Endothelial cell of umbilical vein (primary cell): ENCODE measurements at regions not wholly inside any gene's neighbourhood (a gene's known extent, or its start where the extent isn't known, plus 50 kb on each side); places are given as distances from the start of the nearest gene placed in this dataset.

Experiments used
- BruUV-seq: library from RNA; stranded (reverse); fragments of 400-500 nt; replicated peaks from 2 replicates; lab custom pipeline; 2021; lab: Mats Ljungman, UMichigan
- CTCF ChIA-PET: fragments of 300-600, 350-600 bp; sonication (Branson Sonifier 250); formaldehyde crosslinking; loops from one replicate; lab custom pipeline; 2021; ENCODE audit warnings: antibody characterized with exemption, inconsistent platforms; lab: Charles Lee
- POLR2A ChIA-PET: fragments of 300-600, 350-600 bp; sonication (Branson Sonifier 250); formaldehyde crosslinking; loops from one replicate; lab custom pipeline; 2021; ENCODE audit warnings: antibody characterized with exemption, inconsistent platforms; lab: Charles Lee
- DNase-seq: peaks from one replicate; pipeline ENCODE4 v3.0.0-alpha.2; 2011; ENCODE audit warnings: low read depth, low spot score
- FAIRE-seq: peaks from 2 replicates; lab custom pipeline; 2011; peaks lifted over from hg19 to GRCh38; lab: Jason Lieb, UNC
- H2AFZ ChIP-seq: 2 replicates; pipeline ENCODE4 v1.6.0; 2012; ENCODE audit warnings: low read depth, low read length, control low read depth, inconsistent platforms
- H3K27ac ChIP-seq: 2 replicates; pipeline ENCODE4 v1.5.1; 2011; ENCODE audit warnings: low read depth, mild to moderate bottlenecking, control low read depth, low read length, moderate library complexity; ENCODE audit not compliant: insufficient read depth
- H3K27me3 ChIP-seq, 2 experiments: 2 replicates each; pipeline versions ENCODE4 v1.6.0 to v1.6.1; 2011; ENCODE audit warnings: low read length in 2 of 2, mixed read lengths in 1 of 2; ENCODE audit not compliant: control insufficient read depth in 2 of 2, insufficient read depth in 2 of 2
- H3K36me3 ChIP-seq, 2 experiments: 2 replicates in 1 of 2; 3 replicates in 1 of 2; pipeline ENCODE4 v1.5.1; 2011; ENCODE audit warnings: low read length in 2 of 2, mild to moderate bottlenecking in 1 of 2, moderate library complexity in 1 of 2; ENCODE audit not compliant: control insufficient read depth in 2 of 2, insufficient read depth in 2 of 2; ENCODE audit errors: extremely low read depth in 1 of 2
- H3K4me1 ChIP-seq: 3 replicates; pipeline ENCODE4 v1.5.1; 2011; ENCODE audit warnings: mild to moderate bottlenecking, low read length; ENCODE audit not compliant: control insufficient read depth, insufficient read depth; ENCODE audit errors: extremely low read depth
- H3K4me2 ChIP-seq: 2 replicates; pipeline ENCODE4 v1.6.1; 2011; ENCODE audit warnings: low read length, control low read depth, mixed read lengths; ENCODE audit not compliant: insufficient read depth
- H3K4me3 ChIP-seq, 3 experiments: fragments of 200-600 bp in 1 of 3; sonication (generic), shearing (Covaris generic) in 1 of 3; replicated peaks in 1 of 3; 2 replicates each; pipeline ENCODE4 v1.5.1; 2011 to 2016; ENCODE audit warnings: control low read depth in 3 of 3, low read length in 3 of 3, mild to moderate bottlenecking in 2 of 3, inconsistent platforms in 1 of 3, low read depth in 1 of 3, moderate library complexity in 1 of 3; ENCODE audit not compliant: insufficient read depth in 1 of 3
- H3K79me2 ChIP-seq: 2 replicates; pipeline ENCODE4 v1.6.0; 2012; ENCODE audit warnings: low read length, inconsistent platforms; ENCODE audit not compliant: control insufficient read depth, insufficient read depth
- H3K9ac ChIP-seq: replicated peaks from 2 replicates; pipeline ENCODE3; 2011; ENCODE audit warnings: low read length, control low read depth; ENCODE audit not compliant: insufficient read depth; ENCODE audit errors: extremely low read depth
- H3K9me1 ChIP-seq: replicated peaks from 3 replicates; pipeline ENCODE4 v1.6.0; 2011; ENCODE audit warnings: mild to moderate bottlenecking, low read length; ENCODE audit not compliant: control insufficient read depth, insufficient read depth; ENCODE audit errors: extremely low read depth
- H3K9me3 ChIP-seq: replicated peaks from 2 replicates; pipeline ENCODE4 v1.5.1; 2012; ENCODE audit warnings: low read length, inconsistent platforms; ENCODE audit not compliant: control insufficient read depth, insufficient read depth
- H4K20me1 ChIP-seq: replicated peaks from 2 replicates; pipeline ENCODE3; 2011; ENCODE audit warnings: mild to moderate bottlenecking, low read length; ENCODE audit not compliant: control insufficient read depth, insufficient read depth; ENCODE audit errors: extremely low read depth
- CTCF ChIP-seq, 2 donors: IDR thresholded peaks; 1 replicate in 1 of 2; 2 replicates in 1 of 2; pipeline ENCODE4 v1.5.1; 2011; ENCODE audit warnings: low read length in 2 of 2, mild to moderate bottlenecking in 2 of 2, moderate library complexity in 2 of 2, control low read depth in 1 of 2, inconsistent platforms in 1 of 2, low read depth in 1 of 2; ENCODE audit not compliant: insufficient read depth in 1 of 2; ENCODE audit errors: extremely low read depth in 1 of 2
- EZH2 ChIP-seq: IDR thresholded peaks from 2 replicates; pipeline ENCODE4 v1.6.1; 2012; ENCODE audit warnings: borderline replicate concordance, low read depth, mild to moderate bottlenecking, moderate library complexity, low read length, inconsistent platforms; ENCODE audit not compliant: severe bottlenecking
- FOS ChIP-seq: IDR thresholded peaks from 2 replicates; pipeline ENCODE4 v1.6.1; 2011; ENCODE audit warnings: mild to moderate bottlenecking, low read length, moderate library complexity, borderline replicate concordance; ENCODE audit not compliant: insufficient read depth
- GATA2 ChIP-seq: IDR thresholded peaks from 2 replicates; pipeline ENCODE4 v1.7.0; 2011; ENCODE audit warnings: low read depth, mild to moderate bottlenecking, moderate library complexity, mixed read lengths, low read length; ENCODE audit not compliant: insufficient read length, insufficient read depth
- JUN ChIP-seq: IDR thresholded peaks from 2 replicates; pipeline ENCODE4 v1.6.1; 2011; ENCODE audit warnings: borderline replicate concordance, low read depth; ENCODE audit not compliant: insufficient read length, insufficient read depth
- MAX ChIP-seq: IDR thresholded peaks from 2 replicates; pipeline ENCODE4 v1.6.1; 2011; ENCODE audit not compliant: insufficient read depth, insufficient read length
- MYC ChIP-seq: IDR thresholded peaks from one replicate; pipeline ENCODE4 v1.6.1; 2011; ENCODE audit warnings: mild to moderate bottlenecking, low read depth, low read length
- POLR2A ChIP-seq: IDR thresholded peaks from 2 replicates; pipeline ENCODE4 v1.6.1; 2012; ENCODE audit warnings: low read depth, mild to moderate bottlenecking, control low read depth, low read length
- POLR2AphosphoS5 ChIP-seq: IDR thresholded peaks from 2 replicates; pipeline ENCODE4 v1.6.1; 2012; ENCODE audit warnings: low read depth, mild to moderate bottlenecking, control low read depth, low read length, moderate library complexity; ENCODE audit not compliant: insufficient read depth
- dilution Hi-C: fragments of 300-500 bp; cut with MboI; formaldehyde crosslinking; loops from one replicate; pipeline ENCODE4 v1.15.0; 2019; ENCODE audit warnings: low sequenced_read_pairs; ENCODE audit not compliant: extremely low pct_ligation_motif_present
- intact Hi-C: fragments of 100-400 bp; cut with micrococcal nuclease; formaldehyde crosslinking; loops from one replicate; pipeline ENCODE4 v1.10.0; 2022

GRCh38 chr13:103194871-103195270, 128.7 kb upstream of the SLC10A2 start:
- Histone ChIP-seq H3K9me1 (no peaks in the 10 kb centered on the region), H3K79me2 (no peaks in the 10 kb centered on the region), H3K9ac (no peak overlapping the region), H2AFZ (no peak overlapping the region), H3K36me3 (no peaks in the 10 kb centered on the region), H4K20me1 (no peaks in the 10 kb centered on the region), H3K9me3 (peaks cover 3% of the 10 kb centered on the region), H3K4me1 (no peaks in the 10 kb centered on the region), H3K27me3 (no peaks in the 10 kb centered on the region), H3K4me2 (no peak overlapping the region), H3K27ac (no peak overlapping the region), H3K4me3 (no peak overlapping the region)
- intact Hi-C loops, result no loop called here
- ChIA-PET CTCF (no interaction called here), POLR2A (no interaction called here)
- dilution Hi-C loops, result no loop called here
- no peak for FAIRE-seq
- TF ChIP-seq EZH2 (no peak), GATA2 (no peak), POLR2A (no peak), POLR2AphosphoS5 (no peak), JUN (no peak), FOS (no peak), MYC (no peak), MAX (no peak), CTCF (IDR thresholded peaks at IDR 0.05; ENCODE audit: extremely low read depth in 1 of 2, insufficient read depth in 1 of 2, low read depth in 1 of 2, low read length in 2 of 2) (no peak)
- BruUV-seq, result no TSS peak
- no peak for DNase-seq
